ENCODE measurements at regions not wholly inside any gene's neighbourhood (a gene's known extent, or its start where the extent isn't known, plus 50 kb on each side); places are given as distances from the start of the nearest gene placed in this dataset.

DNA sequence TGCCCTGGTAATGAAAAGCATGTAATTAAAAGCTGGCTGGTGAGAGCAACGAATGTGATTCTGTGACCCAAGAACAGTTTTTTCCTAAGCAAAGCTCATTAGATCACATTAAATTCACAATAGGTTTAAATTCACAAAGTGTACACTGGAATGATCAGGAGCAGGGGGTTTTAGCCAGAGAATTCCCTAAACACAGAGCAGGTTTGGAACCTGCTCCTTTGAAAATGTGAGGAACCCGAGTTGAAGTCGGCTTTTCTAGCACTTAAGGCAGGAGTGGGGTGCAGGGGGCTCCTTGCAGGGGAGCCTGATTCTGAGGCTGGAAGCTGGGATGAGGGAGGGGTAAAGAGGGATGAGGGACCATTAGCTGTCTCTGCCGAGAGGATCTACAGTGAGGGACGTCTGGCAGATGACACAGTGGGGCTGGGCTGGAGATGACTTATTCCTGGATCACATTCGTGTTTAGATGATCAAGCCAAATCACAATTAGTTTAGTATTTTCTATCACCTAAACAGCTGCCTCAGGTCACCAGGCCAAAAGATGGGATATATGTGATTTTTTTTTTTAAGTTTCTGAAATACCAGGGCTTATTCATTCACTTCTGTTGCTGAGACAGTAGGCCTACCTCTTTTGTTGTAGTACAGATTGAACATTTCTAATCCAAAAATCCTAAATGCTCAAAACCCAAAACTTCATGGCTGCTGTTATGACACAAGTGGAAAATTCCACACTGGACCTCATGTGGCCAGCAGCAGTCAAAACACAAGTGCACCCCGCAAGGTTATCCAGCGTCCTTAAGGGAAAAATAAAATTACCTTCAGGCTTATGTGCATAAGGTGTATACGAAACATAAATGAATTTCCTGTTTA lies 93.1 kb upstream of the HIVEP1 start:
- no peaks in the 10 kb centered on the region for H3K9me3 ChIP-seq (ENCODE audit: control insufficient read depth in 5 of 5, low read length in 5 of 5)
- no peaks in the 10 kb centered on the region for H3K36me3 ChIP-seq (ENCODE audit: control insufficient read depth in 5 of 5, insufficient read depth in 5 of 5, low read length in 5 of 5)
- H3K4me3 ChIP-seq (ENCODE audit: low read depth in 1 of 5, low read length in 5 of 5) = no peak overlapping the region
- H3K27ac ChIP-seq (ENCODE audit: low read depth, low read length) = peak overlapping the region; percentile 27
- H3K4me1 ChIP-seq (ENCODE audit: control insufficient read depth in 5 of 5, insufficient read depth in 5 of 5, low read length in 5 of 5) = peaks cover 0 to 19% (median 13%) of the 10 kb centered on the region in 5 donors
- no peak overlapping the region for H3K9ac ChIP-seq (ENCODE audit: low read length in 5 of 5)
- no peaks in the 10 kb centered on the region for H3K27me3 ChIP-seq (ENCODE audit: control insufficient read depth in 5 of 5, insufficient read depth in 4 of 5, low read length in 5 of 5)

DNA sequence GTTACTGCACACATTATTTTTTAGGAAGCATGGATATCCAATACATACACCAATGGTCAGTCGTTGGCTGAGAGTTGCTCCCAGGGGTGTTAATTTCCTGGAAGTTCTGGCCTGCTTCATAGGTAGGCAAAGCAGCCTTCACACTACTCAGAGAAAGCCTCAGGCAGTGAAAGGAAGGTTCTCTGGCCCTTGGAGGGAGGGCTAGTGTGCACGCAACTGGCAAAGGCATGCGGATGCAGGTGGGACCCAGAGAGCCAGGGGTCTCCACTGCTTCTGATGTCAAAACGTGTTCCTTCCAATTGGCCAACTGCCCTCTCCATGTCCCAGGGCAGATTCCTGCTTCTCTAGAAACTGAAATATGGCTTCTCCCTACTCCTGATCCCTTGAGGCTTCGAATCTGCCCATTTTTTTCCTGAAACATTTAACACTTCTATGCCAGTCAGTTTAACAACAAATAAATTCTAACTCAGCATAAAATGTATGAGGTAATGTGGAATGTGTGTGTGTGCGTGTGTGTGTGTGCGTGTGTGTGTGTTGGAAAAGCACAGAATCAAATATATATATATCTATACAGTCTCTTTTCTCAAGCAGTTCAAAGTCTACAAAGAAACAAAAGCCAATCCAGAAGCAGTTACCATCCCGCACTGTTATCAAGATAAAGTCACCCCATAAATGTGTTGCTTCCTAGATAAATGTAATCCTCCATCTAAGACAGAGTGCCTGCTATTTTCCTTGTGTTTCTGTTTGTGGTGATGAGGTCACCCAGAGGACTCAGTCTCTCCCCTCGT lies 94.0 kb upstream of the HIVEP1 start:
- Histone ChIP-seq H3K9ac (ENCODE audit: low read length in 5 of 5) (no peak overlapping the region), H3K27me3 (ENCODE audit: control insufficient read depth in 5 of 5, insufficient read depth in 4 of 5, low read length in 5 of 5) (no peaks in the 10 kb centered on the region), H3K9me3 (ENCODE audit: control insufficient read depth in 5 of 5, low read length in 5 of 5) (no peaks in the 10 kb centered on the region), H3K4me1 (ENCODE audit: control insufficient read depth in 5 of 5, insufficient read depth in 5 of 5, low read length in 5 of 5) (peaks cover 0 to 19% (median 13%) of the 10 kb centered on the region in 5 donors), H3K4me3 (ENCODE audit: low read depth in 1 of 5, low read length in 5 of 5) (peak overlapping the region in 2 of 5 donors; percentile 5 to 28), H3K36me3 (ENCODE audit: control insufficient read depth in 5 of 5, insufficient read depth in 5 of 5, low read length in 5 of 5) (no peaks in the 10 kb centered on the region), H3K27ac (ENCODE audit: low read depth, low read length) (peak overlapping the region; percentile 42)

DNA sequence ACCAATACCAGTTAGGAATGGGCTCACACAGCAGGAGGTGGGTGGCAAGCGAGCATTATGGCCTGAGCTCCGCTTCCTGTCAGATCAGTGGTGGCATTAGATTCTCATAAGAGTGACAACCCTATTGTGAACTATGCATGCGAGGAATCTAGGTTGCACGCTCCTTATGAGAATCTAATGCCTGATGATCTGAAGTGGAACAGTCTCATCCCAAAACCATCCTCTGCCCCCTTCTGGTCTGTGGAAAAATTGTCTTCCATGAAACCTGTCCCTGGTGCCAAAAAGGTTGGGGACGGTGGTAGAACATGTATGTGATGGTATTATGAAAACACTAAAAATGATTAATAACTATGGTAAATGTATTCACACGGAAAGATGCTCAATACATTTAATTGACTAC lies 99.7 kb upstream of the HIVEP1 start:
- H3K4me3 ChIP-seq (ENCODE audit: low read depth in 1 of 5, low read length in 5 of 5) = no peak overlapping the region
- no peaks in the 10 kb centered on the region for H3K36me3 ChIP-seq (ENCODE audit: control insufficient read depth in 5 of 5, insufficient read depth in 5 of 5, low read length in 5 of 5)
- no peak overlapping the region for H3K9ac ChIP-seq (ENCODE audit: low read length in 5 of 5)
- H3K9me3 ChIP-seq (ENCODE audit: control insufficient read depth in 5 of 5, low read length in 5 of 5) = peaks cover 0 to 2% (median 0%) of the 10 kb centered on the region in 5 donors
- H3K27me3 ChIP-seq (ENCODE audit: control insufficient read depth in 5 of 5, insufficient read depth in 4 of 5, low read length in 5 of 5) = no peaks in the 10 kb centered on the region
- no peak overlapping the region for H3K27ac ChIP-seq (ENCODE audit: low read depth, low read length)
- no peaks in the 10 kb centered on the region for H3K4me1 ChIP-seq (ENCODE audit: control insufficient read depth in 5 of 5, insufficient read depth in 5 of 5, low read length in 5 of 5)

DNA sequence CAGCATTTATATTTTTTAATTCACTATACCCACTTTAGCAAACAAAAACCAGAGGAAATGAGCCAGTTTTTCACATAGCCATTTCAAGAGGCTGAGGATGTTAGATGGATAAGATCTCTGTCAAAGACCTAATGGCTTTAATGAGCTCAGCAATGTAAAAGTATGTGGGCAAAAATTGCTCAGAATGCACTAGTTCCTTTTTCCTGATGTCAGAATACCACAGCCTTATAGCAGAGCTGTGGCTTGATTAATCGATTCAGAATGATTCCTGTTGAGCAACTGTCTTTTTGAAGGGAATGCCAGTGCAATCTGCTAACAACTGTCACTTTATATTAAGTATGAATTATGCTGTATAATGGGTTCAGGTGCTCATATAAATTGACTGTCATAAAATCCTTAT lies 100.6 kb upstream of the HIVEP1 start:
- peaks cover 0 to 2% (median 0%) of the 10 kb centered on the region in 5 donors for H3K9me3 ChIP-seq (ENCODE audit: control insufficient read depth in 5 of 5, low read length in 5 of 5)
- H3K9ac ChIP-seq (ENCODE audit: low read length in 5 of 5) = no peak overlapping the region
- no peaks in the 10 kb centered on the region for H3K36me3 ChIP-seq (ENCODE audit: control insufficient read depth in 5 of 5, insufficient read depth in 5 of 5, low read length in 5 of 5)
- no peak overlapping the region for H3K27ac ChIP-seq (ENCODE audit: low read depth, low read length)
- no peaks in the 10 kb centered on the region for H3K27me3 ChIP-seq (ENCODE audit: control insufficient read depth in 5 of 5, insufficient read depth in 4 of 5, low read length in 5 of 5)
- no peak overlapping the region for H3K4me3 ChIP-seq (ENCODE audit: low read depth in 1 of 5, low read length in 5 of 5)
- H3K4me1 ChIP-seq (ENCODE audit: control insufficient read depth in 5 of 5, insufficient read depth in 5 of 5, low read length in 5 of 5) = no peaks in the 10 kb centered on the region

DNA sequence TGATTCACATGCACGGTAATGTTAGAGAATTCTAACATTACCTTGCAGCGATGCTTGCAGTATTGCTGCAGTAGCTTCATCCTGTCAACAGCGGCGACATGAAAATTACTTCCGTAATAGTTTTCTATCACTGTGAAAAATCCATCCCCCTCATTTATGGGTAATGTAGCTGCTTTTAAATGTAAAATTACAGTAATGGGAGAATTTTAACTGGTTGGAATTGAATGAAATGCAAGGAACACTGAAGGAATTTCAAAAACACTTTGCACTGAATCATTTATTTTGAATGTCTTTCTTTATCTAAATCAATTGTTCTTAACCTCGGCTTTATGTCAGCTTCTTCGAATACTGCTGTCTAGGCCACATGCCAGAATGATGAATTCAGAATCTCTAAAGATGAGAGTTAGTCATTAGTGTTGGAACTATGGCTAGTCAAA lies 102.4 kb upstream of the HIVEP1 start:
- Histone ChIP-seq H3K4me1 (ENCODE audit: control insufficient read depth in 5 of 5, insufficient read depth in 5 of 5, low read length in 5 of 5) (no peaks in the 10 kb centered on the region), H3K4me3 (ENCODE audit: low read depth in 1 of 5, low read length in 5 of 5) (no peak overlapping the region), H3K27me3 (ENCODE audit: control insufficient read depth in 5 of 5, insufficient read depth in 4 of 5, low read length in 5 of 5) (no peaks in the 10 kb centered on the region), H3K9ac (ENCODE audit: low read length in 5 of 5) (no peak overlapping the region), H3K27ac (ENCODE audit: low read depth, low read length) (no peak overlapping the region), H3K36me3 (ENCODE audit: control insufficient read depth in 5 of 5, insufficient read depth in 5 of 5, low read length in 5 of 5) (no peaks in the 10 kb centered on the region), H3K9me3 (ENCODE audit: control insufficient read depth in 5 of 5, low read length in 5 of 5) (peaks cover 0 to 2% (median 0%) of the 10 kb centered on the region in 5 donors)

DNA sequence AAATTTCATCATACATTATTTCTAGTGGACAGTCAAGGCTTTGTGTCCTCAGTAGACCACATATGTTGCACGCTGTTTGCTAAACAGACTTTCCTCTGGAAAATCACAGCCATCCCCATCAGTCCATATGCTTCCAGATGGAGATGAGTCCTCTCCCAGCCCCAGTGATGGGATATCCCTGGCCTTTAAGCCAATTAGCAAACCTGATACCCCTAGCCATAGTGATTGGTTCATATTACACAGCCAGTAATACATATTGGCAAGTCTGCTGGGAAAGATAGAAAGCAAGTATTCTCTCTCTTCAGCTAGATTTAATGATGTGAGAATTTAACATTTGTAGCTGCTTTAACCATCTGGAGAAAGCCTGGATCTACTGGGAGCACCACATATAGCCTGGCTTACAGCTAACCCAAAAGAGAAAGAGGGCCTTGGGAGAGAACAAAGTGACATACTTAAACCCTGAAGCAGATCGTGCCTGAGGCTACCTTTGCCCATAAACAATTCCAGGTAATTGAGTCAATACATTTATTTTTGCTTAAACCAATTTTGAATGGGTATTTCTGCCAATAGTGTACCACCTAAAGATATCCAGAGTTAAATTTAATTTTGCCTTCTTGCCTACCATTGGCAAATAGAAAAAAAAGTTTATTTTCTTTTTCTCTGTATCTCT lies 103.5 kb upstream of the HIVEP1 start:
- Histone ChIP-seq H3K27ac (ENCODE audit: low read depth, low read length) (no peak overlapping the region), H3K4me3 (ENCODE audit: low read depth in 1 of 5, low read length in 5 of 5) (no peak overlapping the region), H3K36me3 (ENCODE audit: control insufficient read depth in 5 of 5, insufficient read depth in 5 of 5, low read length in 5 of 5) (no peaks in the 10 kb centered on the region), H3K27me3 (ENCODE audit: control insufficient read depth in 5 of 5, insufficient read depth in 4 of 5, low read length in 5 of 5) (no peaks in the 10 kb centered on the region), H3K9ac (ENCODE audit: low read length in 5 of 5) (no peak overlapping the region), H3K4me1 (ENCODE audit: control insufficient read depth in 5 of 5, insufficient read depth in 5 of 5, low read length in 5 of 5) (no peaks in the 10 kb centered on the region), H3K9me3 (ENCODE audit: control insufficient read depth in 5 of 5, low read length in 5 of 5) (peaks cover 0 to 2% (median 0%) of the 10 kb centered on the region in 5 donors)

DNA sequence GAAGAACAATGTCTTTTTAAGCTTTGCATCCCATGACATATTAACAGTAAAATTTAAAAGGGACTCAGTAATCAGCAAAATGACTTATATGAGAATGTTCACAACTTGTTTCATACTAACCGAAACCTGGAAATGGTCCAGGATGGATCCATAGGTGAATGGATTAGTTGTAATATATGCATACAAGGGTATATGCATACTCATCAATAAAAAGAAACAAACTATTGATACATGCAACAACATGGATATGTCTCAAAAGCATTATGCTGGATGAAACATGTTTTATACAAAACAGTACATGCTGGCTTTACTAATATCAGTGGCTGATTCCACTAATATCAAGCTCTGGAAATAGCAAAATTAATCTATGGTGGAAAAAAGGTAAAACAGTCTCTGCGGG lies 108.5 kb upstream of the HIVEP1 start:
- no peaks in the 10 kb centered on the region for H3K4me1 ChIP-seq (ENCODE audit: control insufficient read depth in 5 of 5, insufficient read depth in 5 of 5, low read length in 5 of 5)
- no peaks in the 10 kb centered on the region for H3K27me3 ChIP-seq (ENCODE audit: control insufficient read depth in 5 of 5, insufficient read depth in 4 of 5, low read length in 5 of 5)
- no peaks in the 10 kb centered on the region for H3K36me3 ChIP-seq (ENCODE audit: control insufficient read depth in 5 of 5, insufficient read depth in 5 of 5, low read length in 5 of 5)
- no peak overlapping the region for H3K27ac ChIP-seq (ENCODE audit: low read depth, low read length)
- no peaks in the 10 kb centered on the region for H3K9me3 ChIP-seq (ENCODE audit: control insufficient read depth in 5 of 5, low read length in 5 of 5)
- H3K4me3 ChIP-seq (ENCODE audit: low read depth in 1 of 5, low read length in 5 of 5) = no peak overlapping the region
- no peak overlapping the region for H3K9ac ChIP-seq (ENCODE audit: low read length in 5 of 5)

DNA sequence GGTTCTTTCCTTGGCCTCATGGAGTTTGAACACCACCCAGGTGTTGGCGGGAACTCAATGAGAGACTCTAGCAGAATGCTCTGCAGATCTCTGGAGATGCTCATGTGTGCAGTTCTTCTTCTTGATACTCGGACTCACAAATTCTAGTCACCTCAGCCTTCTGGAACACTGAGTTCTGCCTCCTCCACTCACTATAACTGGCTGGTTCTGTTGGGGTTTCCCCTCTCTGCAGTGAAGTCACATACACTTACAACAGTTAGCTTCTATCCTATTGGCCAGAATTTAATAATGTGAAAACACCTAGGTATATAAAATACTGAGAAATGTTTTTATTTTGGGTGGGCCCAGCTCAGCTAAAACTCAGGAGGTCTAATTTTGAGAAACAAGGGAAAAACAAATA lies 109.6 kb upstream of the HIVEP1 start:
- no peaks in the 10 kb centered on the region for H3K9me3 ChIP-seq (ENCODE audit: control insufficient read depth in 5 of 5, low read length in 5 of 5)
- no peak overlapping the region for H3K4me3 ChIP-seq (ENCODE audit: low read depth in 1 of 5, low read length in 5 of 5)
- no peak overlapping the region for H3K27ac ChIP-seq (ENCODE audit: low read depth, low read length)
- H3K4me1 ChIP-seq (ENCODE audit: control insufficient read depth in 5 of 5, insufficient read depth in 5 of 5, low read length in 5 of 5) = no peaks in the 10 kb centered on the region
- no peaks in the 10 kb centered on the region for H3K27me3 ChIP-seq (ENCODE audit: control insufficient read depth in 5 of 5, insufficient read depth in 4 of 5, low read length in 5 of 5)
- H3K36me3 ChIP-seq (ENCODE audit: control insufficient read depth in 5 of 5, insufficient read depth in 5 of 5, low read length in 5 of 5) = no peaks in the 10 kb centered on the region
- no peak overlapping the region for H3K9ac ChIP-seq (ENCODE audit: low read length in 5 of 5)

DNA sequence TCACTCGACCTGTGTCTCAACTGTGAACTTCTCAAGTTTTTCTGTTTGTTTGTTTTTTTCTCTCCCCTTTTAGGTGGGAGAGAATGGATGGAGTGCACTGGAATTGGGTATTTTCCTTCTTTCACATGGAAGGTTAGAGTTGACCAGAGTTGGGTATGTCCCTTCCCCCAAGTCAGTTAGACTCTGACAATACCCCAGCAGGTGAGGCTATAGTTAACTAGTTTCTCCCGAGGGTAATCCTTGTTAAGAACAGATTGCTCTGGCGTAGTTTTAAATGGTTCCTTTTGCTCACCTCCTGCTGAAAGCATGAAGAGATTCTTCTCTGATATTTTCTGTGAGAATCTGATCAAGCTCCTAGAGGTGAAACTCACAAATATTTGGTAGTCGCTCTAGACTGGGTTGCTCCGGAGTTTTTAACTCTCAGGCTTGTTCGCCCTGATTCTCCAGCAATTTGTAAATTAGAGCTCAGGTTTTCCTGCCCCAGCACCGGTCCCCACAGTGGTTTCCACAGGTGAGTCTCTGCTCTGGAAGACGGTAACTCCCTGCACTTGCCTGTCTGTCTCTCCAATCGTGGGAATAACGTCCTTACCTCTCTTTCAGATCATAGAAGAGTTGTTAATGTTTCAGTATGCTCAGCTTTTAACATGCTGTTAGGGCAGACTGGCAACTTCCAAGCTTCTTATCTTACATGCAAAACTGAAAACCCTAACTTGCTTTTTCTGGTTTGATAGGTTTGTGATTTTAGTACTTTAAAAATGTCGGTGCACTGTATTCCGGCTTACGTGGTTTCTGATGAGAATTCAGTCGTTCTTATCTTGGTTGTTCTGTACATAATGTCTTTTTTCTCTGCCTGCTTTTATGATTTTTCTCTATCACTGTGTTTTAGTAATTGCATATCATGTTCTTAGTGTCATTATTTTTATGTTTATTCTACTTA lies 111.2 kb upstream of the HIVEP1 start:
- H3K9me3 ChIP-seq (ENCODE audit: control insufficient read depth in 5 of 5, low read length in 5 of 5) = no peaks in the 10 kb centered on the region
- no peak overlapping the region for H3K27ac ChIP-seq (ENCODE audit: low read depth, low read length)
- no peak overlapping the region for H3K9ac ChIP-seq (ENCODE audit: low read length in 5 of 5)
- no peak overlapping the region for H3K4me3 ChIP-seq (ENCODE audit: low read depth in 1 of 5, low read length in 5 of 5)
- H3K4me1 ChIP-seq (ENCODE audit: control insufficient read depth in 5 of 5, insufficient read depth in 5 of 5, low read length in 5 of 5) = no peaks in the 10 kb centered on the region
- no peaks in the 10 kb centered on the region for H3K36me3 ChIP-seq (ENCODE audit: control insufficient read depth in 5 of 5, insufficient read depth in 5 of 5, low read length in 5 of 5)
- H3K27me3 ChIP-seq (ENCODE audit: control insufficient read depth in 5 of 5, insufficient read depth in 4 of 5, low read length in 5 of 5) = no peaks in the 10 kb centered on the region
